ENCODE measurements at regions not wholly inside any gene's neighbourhood (a gene's known extent, or its start where the extent isn't known, plus 50 kb on each side); places are given as distances from the start of the nearest gene placed in this dataset.

- intact Hi-C loops (cut with micrococcal nuclease), result no loop called here
- Mint-ChIP-seq H3K4me3 (no peak overlapping the region), H3K27me3 (peaks cover 4% of the 10 kb centered on the region), H3K36me3 (ENCODE audit: low read depth) (no peaks in the 10 kb centered on the region), H3K27ac (no peak overlapping the region), H3K4me1 (ENCODE audit: low read depth) (no peaks in the 10 kb centered on the region), H3K9me3 (no peaks in the 10 kb centered on the region)
- ChIA-PET POLR2A (no interaction called here), CTCF (interaction anchor here (1.0 kb wide), 1 partner anchor 9 kb away, joined by 4 read pairs; no protein-coding TSS in a partner anchor)
- ATAC-seq, result no peak
- TF ChIP-seq CTCF (IDR thresholded peaks at IDR 0.05), result no peak
- DNase-seq, result no peak
Measured at GRCh38 chr4:169818063-169818679, 60.4 kb upstream of the HPF1 start.

- ChIA-PET POLR2A (no interaction called here), CTCF (no interaction called here)
- TF ChIP-seq CTCF (IDR thresholded peaks at IDR 0.05), result no peak
- Mint-ChIP-seq H3K9me3 (no peaks in the 10 kb centered on the region), H3K27ac (no peak overlapping the region), H3K36me3 (ENCODE audit: low read depth) (no peaks in the 10 kb centered on the region), H3K4me1 (ENCODE audit: low read depth) (no peaks in the 10 kb centered on the region), H3K4me3 (no peak overlapping the region), H3K27me3 (peaks cover 4% of the 10 kb centered on the region)
- DNase-seq, result no peak
- no peak for ATAC-seq
- intact Hi-C loops (cut with micrococcal nuclease), result no loop called here
Measured at GRCh38 chr4:169815606-169816005, 57.9 kb upstream of the HPF1 start.

- H3K27me3 Mint-ChIP-seq, result peaks cover 4% of the 10 kb centered on the region
- CTCF ChIA-PET, result interaction anchor here (0.9 to 2.3 kb wide), 5 partner anchors 74 to 237 kb away, joined by 3 to 27 read pairs (median 3); no protein-coding TSS in a partner anchor
- H3K9me3 Mint-ChIP-seq, result no peaks in the 10 kb centered on the region
- intact Hi-C loops (cut with micrococcal nuclease), result loop anchor here (2.0 kb wide), 1 partner anchor 237 kb away; no protein-coding TSS in a partner anchor
- no peak overlapping the region for H3K4me3 Mint-ChIP-seq
- POLR2A ChIA-PET, result no interaction called here
- DNase-seq (no peak), ATAC-seq (no peak)
- no peak overlapping the region for H3K27ac Mint-ChIP-seq
- H3K36me3 Mint-ChIP-seq (ENCODE audit: low read depth), result no peaks in the 10 kb centered on the region
- no peaks in the 10 kb centered on the region for H3K4me1 Mint-ChIP-seq (ENCODE audit: low read depth)
- TF ChIP-seq CTCF (IDR thresholded peaks at IDR 0.05), result no peak
Measured at GRCh38 chr4:169811476-169811875, 53.7 kb upstream of the HPF1 start.

GRCh38 chr4:169810325-169811323, 52.9 kb upstream of the HPF1 start:
- H3K27ac Mint-ChIP-seq, result no peak overlapping the region
- no peak overlapping the region for H3K4me3 Mint-ChIP-seq
- ChIA-PET POLR2A (no interaction called here), CTCF (interaction anchor here (0.8 to 2.3 kb wide), 38 partner anchors 8 to 291 kb away, joined by 3 to 27 read pairs (median 4); no protein-coding TSS in a partner anchor)
- TF ChIP-seq CTCF (IDR thresholded peaks at IDR 0.05), result peak; percentile 91
- intact Hi-C loops (cut with micrococcal nuclease), result loop anchor here (2.0 kb wide), 1 partner anchor 238 kb away; no protein-coding TSS in a partner anchor
- no peaks in the 10 kb centered on the region for H3K36me3 Mint-ChIP-seq (ENCODE audit: low read depth)
- DNase-seq (peak; percentile 24), ATAC-seq (no peak)
- H3K4me1 Mint-ChIP-seq (ENCODE audit: low read depth), result no peaks in the 10 kb centered on the region
- H3K9me3 Mint-ChIP-seq, result no peaks in the 10 kb centered on the region
- no peaks in the 10 kb centered on the region for H3K27me3 Mint-ChIP-seq

All from activated CD8-positive, alpha-beta T cell treated with anti-CD3 and anti-CD28 coated beads for 36 hours (primary cell).